ENCODE measurements at regions not wholly inside any gene's neighbourhood (a gene's known extent, or its start where the extent isn't known, plus 50 kb on each side); places are given as distances from the start of the nearest gene placed in this dataset.

DNA sequence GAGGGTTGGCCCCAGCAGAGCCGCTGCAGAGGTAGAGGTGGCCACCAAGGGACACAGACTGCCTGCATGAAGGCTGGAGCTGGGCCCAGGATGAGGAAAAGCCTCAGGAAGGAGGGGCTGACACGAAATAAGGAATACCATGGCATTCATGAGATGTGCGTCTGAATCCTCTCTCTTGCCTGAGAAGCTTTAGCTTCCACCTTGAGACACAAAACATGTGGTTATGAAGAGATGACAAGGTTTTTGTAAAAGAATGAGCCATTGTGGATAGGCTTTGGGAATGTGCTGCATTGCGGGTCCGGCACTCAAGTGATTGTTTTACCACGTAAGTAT lies 82.7 kb downstream of the DAD1 start:
- Histone ChIP-seq H3K27me3 (replicated peaks in 1 of 2; ENCODE audit: control insufficient read depth in 2 of 2, insufficient read depth in 2 of 2, low read length in 1 of 2) (no peaks in the 10 kb centered on the region), H4K20me1 (ENCODE audit: control insufficient read depth, insufficient read depth) (no peaks in the 10 kb centered on the region), H3K4me2 (ENCODE audit: control insufficient read depth, insufficient read depth) (peak overlapping the region; percentile 92), H3K27ac (ENCODE audit: control insufficient read depth, insufficient read depth) (peak overlapping the region; percentile 98), H3K4me1 (ENCODE audit: control insufficient read depth, insufficient read depth, low read length) (peaks cover 55% of the 10 kb centered on the region), H3K9ac (ENCODE audit: control insufficient read depth, insufficient read depth, low read length) (peak overlapping the region; percentile 78), H3K9me3 (replicated peaks; ENCODE audit: control insufficient read depth, insufficient read depth, low read length) (no peaks in the 10 kb centered on the region), H3K4me3 (peak overlapping the region; percentile 68), H3K36me3 (ENCODE audit: control insufficient read depth in 2 of 2, insufficient read depth in 2 of 2, low read length in 1 of 2) (no peaks in the 10 kb centered on the region), H3K79me2 (ENCODE audit: control insufficient read depth, insufficient read depth, low read length) (peaks cover 59% of the 10 kb centered on the region), H2AFZ (ENCODE audit: control insufficient read depth, low read depth, low read length) (peak overlapping the region; percentile 12; the same call in 1 of the 2 replicates)
- in situ Hi-C loops (cut with MboI): no loop called here
- FAIRE-seq (peak; percentile 71), ATAC-seq (no peak), DNase-seq (ENCODE audit: low read depth, low spot score) (no peak)
- intact Hi-C loops (cut with micrococcal nuclease; ENCODE audit: unreplicated experiment): loop anchor here (1.0 kb wide), 1 partner anchor 14 kb away; no protein-coding TSS in a partner anchor
- POLR2A ChIA-PET: interaction anchor here (0.9 to 35.4 kb wide), 11 partner anchors 8 to 126 kb away, joined by 3 to 875 read pairs (median 8); no protein-coding TSS in a partner anchor
- SMC1A ChIA-PET (ENCODE audit: uncharacterized antibody, unreplicated experiment): interaction anchor here (1.1 to 17.7 kb wide), 14 partner anchors 7 to 122 kb away, joined by 5 to 399 read pairs (median 20); no protein-coding TSS in a partner anchor
- CTCF ChIA-PET: interaction anchor here (1.0 to 9.9 kb wide), 19 partner anchors 9 to 188 kb away, joined by 3 to 101 read pairs (median 5); no protein-coding TSS in a partner anchor
- no TSS peak for BruUV-seq (replicated peaks)
- 16% methylated on average over 6 of the region's 6 CpGs for WGBS (ENCODE audit: insufficient coverage, insufficient replicate concordance, low lambda C conversion rate, missing lambda C conversion rate)
- RAD21 ChIA-PET (ENCODE audit: unreplicated experiment): interaction anchor here (1.1 to 25.4 kb wide), 15 partner anchors 9 to 123 kb away, joined by 3 to 797 read pairs (median 13); no protein-coding TSS in a partner anchor
- TF ChIP-seq, protein P1, sequence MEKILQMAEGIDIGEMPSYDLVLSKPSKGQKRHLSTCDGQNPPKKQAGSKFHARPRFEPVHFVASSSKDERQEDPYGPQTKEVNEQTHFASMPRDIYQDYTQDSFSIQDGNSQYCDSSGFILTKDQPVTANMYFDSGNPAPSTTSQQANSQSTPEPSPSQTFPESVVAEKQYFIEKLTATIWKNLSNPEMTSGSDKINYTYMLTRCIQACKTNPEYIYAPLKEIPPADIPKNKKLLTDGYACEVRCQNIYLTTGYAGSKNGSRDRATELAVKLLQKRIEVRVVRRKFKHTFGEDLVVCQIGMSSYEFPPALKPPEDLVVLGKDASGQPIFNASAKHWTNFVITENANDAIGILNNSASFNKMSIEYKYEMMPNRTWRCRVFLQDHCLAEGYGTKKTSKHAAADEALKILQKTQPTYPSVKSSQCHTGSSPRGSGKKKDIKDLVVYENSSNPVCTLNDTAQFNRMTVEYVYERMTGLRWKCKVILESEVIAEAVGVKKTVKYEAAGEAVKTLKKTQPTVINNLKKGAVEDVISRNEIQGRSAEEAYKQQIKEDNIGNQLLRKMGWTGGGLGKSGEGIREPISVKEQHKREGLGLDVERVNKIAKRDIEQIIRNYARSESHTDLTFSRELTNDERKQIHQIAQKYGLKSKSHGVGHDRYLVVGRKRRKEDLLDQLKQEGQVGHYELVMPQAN (conservative IDR thresholded peaks at IDR 0.05): 0 out of 2 replicates have a peak, but pooled peaks have one; percentile 20
- no peak for TF ChIP-seq IRF3 (IDR thresholded peaks at IDR 0.05)
- peak; percentile 27; the same call in 1 of the 2 replicates for TF ChIP-seq PRDM15 (CRISPR knock-in tag; IDR thresholded peaks at IDR 0.05)
- TF ChIP-seq CREM (IDR thresholded peaks at IDR 0.05; ENCODE audit: low read depth): peak; percentile 33; the same call in 1 of the 2 replicates
- TF ChIP-seq ZNF207 (IDR thresholded peaks at IDR 0.05; ENCODE audit: borderline replicate concordance): peak; percentile 49
- TF ChIP-seq ZNF592 (IDR thresholded peaks at IDR 0.05): peak; percentile 61; the same call in 1 of the 2 replicates
- TF ChIP-seq YY1 (IDR thresholded peaks at IDR 0.05; ENCODE audit: low read depth, low read length): no peak
- peak; percentile 76; the same call in 1 of the 2 replicates for TF ChIP-seq STAT1 (conservative IDR thresholded peaks at IDR 0.05)
- no peak for TF ChIP-seq POU2F2 (IDR thresholded peaks at IDR 0.05; ENCODE audit: borderline replicate concordance, low read depth, low read length)
- no peak for TF ChIP-seq PAX8 (IDR thresholded peaks at IDR 0.05)
- peak in 1 of 2 experiments; percentile 18; a peak in 1 of 4 replicates for TF ChIP-seq IKZF2 (IDR thresholded peaks at IDR 0.05)
- TF ChIP-seq, protein P2, sequence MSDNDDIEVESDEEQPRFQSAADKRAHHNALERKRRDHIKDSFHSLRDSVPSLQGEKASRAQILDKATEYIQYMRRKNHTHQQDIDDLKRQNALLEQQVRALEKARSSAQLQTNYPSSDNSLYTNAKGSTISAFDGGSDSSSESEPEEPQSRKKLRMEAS (IDR thresholded peaks at IDR 0.05; ENCODE audit: low read depth, low read length): no peak; the same call in 1 of the 2 replicates
